MM.1S (cell line): ENCODE measurements at regions not wholly inside any gene's neighbourhood (a gene's known extent, or its start where the extent isn't known, plus 50 kb on each side); places are given as distances from the start of the nearest gene placed in this dataset.

Experiments
- DNase-seq: peaks from one replicate; pipeline ENCODE4 v3.0.0-alpha.2; 2015
- H2AFZ ChIP-seq: fragments of 300-600 bp; sonication (generic); 2 replicates; pipeline ENCODE4 v1.6.0; 2016; ENCODE audit warnings: antibody characterized with exemption, low read length
- H3F3A ChIP-seq: fragments of 300-600 bp; sonication (generic); 2 replicates; pipeline ENCODE4 v1.6.1; 2016; ENCODE audit warnings: mild to moderate bottlenecking, antibody characterized with exemption, low read length, moderate library complexity, mixed read lengths; ENCODE audit not compliant: insufficient read depth
- H3K27ac ChIP-seq: fragments of 300-600 bp; sonication (generic); 2 replicates; pipeline ENCODE4 v1.5.1; 2016; ENCODE audit warnings: mild to moderate bottlenecking, low read length
- H3K27me3 ChIP-seq: fragments of 300-600 bp; sonication (generic); replicated peaks from 2 replicates; pipeline ENCODE4 v1.6.0; 2016; ENCODE audit warnings: low read length; ENCODE audit not compliant: insufficient read depth
- H3K36me3 ChIP-seq: fragments of 300-600 bp; sonication (generic); replicated peaks from 2 replicates; pipeline ENCODE4 v1.6.1; 2016; ENCODE audit warnings: mild to moderate bottlenecking, low read length, mixed read lengths; ENCODE audit not compliant: insufficient read depth
- H3K4me1 ChIP-seq: fragments of 300-600 bp; sonication (generic); 2 replicates; pipeline ENCODE4 v1.6.1; 2016; ENCODE audit warnings: low read length, mixed read lengths
- H3K4me2 ChIP-seq: fragments of 300-600 bp; sonication (generic); 2 replicates; pipeline ENCODE4 v1.6.0; 2016; ENCODE audit warnings: low read depth, low read length
- H3K4me3 ChIP-seq: fragments of 300-600 bp; sonication (generic); 2 replicates; pipeline ENCODE4 v1.5.1; 2016; ENCODE audit warnings: low read length, mixed read lengths
- H3K79me2 ChIP-seq: fragments of 300-600 bp; sonication (generic); 2 replicates; pipeline ENCODE4 v1.6.1; 2016; ENCODE audit warnings: mixed run types, low read length, mixed read lengths
- H3K9ac ChIP-seq: fragments of 300-600 bp; sonication (generic); 2 replicates; pipeline ENCODE4 v1.6.1; 2016; ENCODE audit warnings: low read length, mixed read lengths
- H3K9me2 ChIP-seq: fragments of 300-600 bp; sonication (generic); replicated peaks from 2 replicates; pipeline ENCODE4 v1.6.1; 2016; ENCODE audit warnings: mild to moderate bottlenecking, low read length, mixed read lengths; ENCODE audit not compliant: insufficient read depth
- H3K9me3 ChIP-seq: fragments of 300-600 bp; sonication (generic); replicated peaks from 2 replicates; pipeline ENCODE4 v1.6.1; 2016; ENCODE audit warnings: mild to moderate bottlenecking, low read length, mixed read lengths; ENCODE audit not compliant: insufficient read depth
- H4K20me1 ChIP-seq: fragments of 300-600 bp; sonication (generic); 2 replicates; pipeline ENCODE4 v1.6.1; 2016; ENCODE audit warnings: mild to moderate bottlenecking, low read length, moderate library complexity, mixed read lengths; ENCODE audit not compliant: insufficient read depth
- CTCF ChIP-seq: fragments of 300-600 bp; sonication (generic); IDR thresholded peaks from 2 replicates; pipeline ENCODE4 v1.5.1; 2016; ENCODE audit warnings: antibody characterized with exemption, low read length, mixed read lengths
- EZH2 ChIP-seq: fragments of 300-600 bp; sonication (generic); optimal IDR thresholded peaks from 2 replicates; pipeline ENCODE3; 2017; ENCODE audit warnings: low read depth, mild to moderate bottlenecking, antibody characterized with exemption, low read length, mixed read lengths
- EZH2phosphoT487 ChIP-seq: fragments of 300-600 bp; sonication (generic); IDR thresholded peaks from 2 replicates; pipeline ENCODE4 v1.6.1; 2018; ENCODE audit warnings: antibody characterized with exemption, low read length

- no peaks in the 10 kb centered on the region for H3K79me2 ChIP-seq
- H3K4me2 ChIP-seq, result no peak overlapping the region
- H3K4me1 ChIP-seq, result no peaks in the 10 kb centered on the region
- no peak overlapping the region for H3K4me3 ChIP-seq
- no peaks in the 10 kb centered on the region for H3K9me2 ChIP-seq
- no peak overlapping the region for H2AFZ ChIP-seq
- H3K27me3 ChIP-seq, result no peaks in the 10 kb centered on the region
- H4K20me1 ChIP-seq, result no peaks in the 10 kb centered on the region
- H3F3A ChIP-seq, result no peaks in the 10 kb centered on the region
- no peaks in the 10 kb centered on the region for H3K36me3 ChIP-seq
- no peak for DNase-seq
- no peak overlapping the region for H3K27ac ChIP-seq
- TF ChIP-seq CTCF (no peak), EZH2phosphoT487 (no peak), EZH2 (no peak)
- no peak overlapping the region for H3K9ac ChIP-seq
- no peaks in the 10 kb centered on the region for H3K9me3 ChIP-seq
Observed at GRCh38 chr4:122052677-122053076, 99.5 kb upstream of the BLTP1 start.

- H3K4me2 ChIP-seq, result no peak overlapping the region
- TF ChIP-seq EZH2 (no peak), CTCF (no peak), EZH2phosphoT487 (no peak)
- no peak overlapping the region for H3K9ac ChIP-seq
- H3K27ac ChIP-seq, result no peak overlapping the region
- H3K9me2 ChIP-seq, result no peaks in the 10 kb centered on the region
- no peak overlapping the region for H3K4me3 ChIP-seq
- H3F3A ChIP-seq, result no peaks in the 10 kb centered on the region
- H3K9me3 ChIP-seq, result no peaks in the 10 kb centered on the region
- no peaks in the 10 kb centered on the region for H3K27me3 ChIP-seq
- no peaks in the 10 kb centered on the region for H3K79me2 ChIP-seq
- no peak overlapping the region for H2AFZ ChIP-seq
- DNase-seq, result no peak
- no peaks in the 10 kb centered on the region for H3K36me3 ChIP-seq
- H4K20me1 ChIP-seq, result no peaks in the 10 kb centered on the region
- H3K4me1 ChIP-seq, result no peaks in the 10 kb centered on the region
Observed at GRCh38 chr4:122050841-122051240, 99.0 kb upstream of the TRPC3 start.

GRCh38 chr4:122047456-122048425 lies 95.9 kb upstream of the TRPC3 start:
- Histone ChIP-seq H3K79me2 (no peaks in the 10 kb centered on the region), H3K9me3 (no peaks in the 10 kb centered on the region), H3K9ac (no peak overlapping the region), H4K20me1 (no peaks in the 10 kb centered on the region), H3K36me3 (no peaks in the 10 kb centered on the region), H3K27ac (no peak overlapping the region), H2AFZ (no peak overlapping the region), H3K4me1 (no peaks in the 10 kb centered on the region), H3K9me2 (no peaks in the 10 kb centered on the region), H3K27me3 (no peaks in the 10 kb centered on the region), H3K4me2 (no peak overlapping the region), H3K4me3 (no peak overlapping the region), H3F3A (no peaks in the 10 kb centered on the region)
- DNase-seq, result no peak
- TF ChIP-seq EZH2, result no peak
- TF ChIP-seq CTCF, result no peak
- TF ChIP-seq EZH2phosphoT487, result no peak
